GM23338 (cell line): ENCODE measurements at regions not wholly inside any gene's neighbourhood (a gene's known extent, or its start where the extent isn't known, plus 50 kb on each side); places are given as distances from the start of the nearest gene placed in this dataset.

Source experiments
- ATAC-seq: fragments of 200-7000 bp; cut with Tn5 transposase; 3 replicates; pipeline ENCODE4 v1.9.1; 2020
- DNase-seq: peaks from one replicate; pipeline ENCODE4 v3.0.0-alpha.2; 2015; ENCODE audit warnings: low spot score
- H2AFZ ChIP-seq: fragments of 200-600 bp; sonication (generic); 2 replicates; pipeline ENCODE4 v1.8.0; 2016; ENCODE audit warnings: antibody characterized with exemption, mild to moderate bottlenecking, moderate library complexity
- H3F3A ChIP-seq: fragments of 200-600 bp; sonication (generic); replicated peaks from 2 replicates; pipeline ENCODE4 v1.8.0; 2017; ENCODE audit warnings: antibody characterized with exemption, mixed run types, low read depth
- H3K27ac ChIP-seq: fragments of 200-600 bp; sonication (generic); 2 replicates; pipeline ENCODE4 v1.6.1; 2016; ENCODE audit warnings: low read depth
- H3K27me3 ChIP-seq: fragments of 200-600 bp; sonication (generic); 2 replicates; pipeline ENCODE4 v1.8.0; 2016; ENCODE audit warnings: mild to moderate bottlenecking, mixed run types, moderate library complexity; ENCODE audit not compliant: insufficient read depth
- H3K36me3 ChIP-seq: fragments of 200-600 bp; sonication (generic); 2 replicates; pipeline ENCODE4 v1.8.0; 2016; ENCODE audit warnings: mild to moderate bottlenecking; ENCODE audit not compliant: insufficient read depth
- H3K4me1 ChIP-seq: fragments of 200-600 bp; sonication (generic); 2 replicates; pipeline ENCODE4 v1.8.0; 2016; ENCODE audit warnings: mild to moderate bottlenecking, moderate library complexity; ENCODE audit not compliant: insufficient read depth
- H3K4me2 ChIP-seq: fragments of 200-600 bp; sonication (generic); 2 replicates; pipeline ENCODE4 v1.7.1; 2017; ENCODE audit warnings: mixed run types
- H3K4me3 ChIP-seq: fragments of 200-600 bp; sonication (generic); 2 replicates; pipeline ENCODE4 v1.6.1; 2016; ENCODE audit warnings: mixed run types
- H3K79me2 ChIP-seq: fragments of 200-600 bp; sonication (generic); replicated peaks from 2 replicates; pipeline ENCODE4 v1.8.0; 2017; ENCODE audit warnings: mild to moderate bottlenecking; ENCODE audit not compliant: insufficient read depth
- H3K9me2 ChIP-seq: fragments of 200-600 bp; sonication (generic); 2 replicates; pipeline ENCODE4 v1.8.0; 2017; ENCODE audit not compliant: insufficient read depth
- H4K20me1 ChIP-seq: fragments of 200-600 bp; sonication (generic); replicated peaks from 2 replicates; pipeline ENCODE4 v1.8.0; 2017; ENCODE audit warnings: mild to moderate bottlenecking; ENCODE audit not compliant: insufficient read depth
- H3K27ac Mint-ChIP-seq: 2 replicates; pipeline ENCODE4 v1.8.0; 2020; ENCODE audit warnings: inconsistent platforms, mild to moderate bottlenecking, moderate library complexity, mixed read lengths
- H3K27me3 Mint-ChIP-seq: 3 replicates; pipeline ENCODE4 v1.8.0; 2022; ENCODE audit warnings: low read depth, mild to moderate bottlenecking, moderate library complexity, mixed read lengths, inconsistent platforms; ENCODE audit not compliant: insufficient read depth, poor library complexity
- H3K36me3 Mint-ChIP-seq: 3 replicates; pipeline ENCODE4 v1.8.0; 2021; ENCODE audit warnings: low read depth, mild to moderate bottlenecking, inconsistent platforms, moderate library complexity, mixed read lengths
- H3K4me1 Mint-ChIP-seq: 3 replicates; pipeline ENCODE4 v1.8.0; 2020; ENCODE audit warnings: mild to moderate bottlenecking, inconsistent platforms, mixed read lengths
- H3K4me3 Mint-ChIP-seq: 3 replicates; pipeline ENCODE4 v1.8.0; 2021; ENCODE audit warnings: moderate library complexity, mild to moderate bottlenecking, inconsistent platforms, mixed read lengths
- H3K9me3 Mint-ChIP-seq: 3 replicates; pipeline ENCODE4 v1.8.0; 2020; ENCODE audit warnings: moderate library complexity, mild to moderate bottlenecking, inconsistent platforms, mixed read lengths
- CREB1 ChIP-seq: fragments of 250-450 bp; sonication (Bioruptor Pico); IDR thresholded peaks from 2 replicates; pipeline ENCODE4 v1.5.0; 2020; ENCODE audit warnings: low read depth, mild to moderate bottlenecking, moderate library complexity
- CTCF ChIP-seq, 2 experiments: fragments of 200-600 bp in 1 of 2; sonication (generic) in 1 of 2; conservative IDR thresholded peaks; 2 replicates each; pipeline versions ENCODE4 v1.5.1 to v1.6.1; 2016 to 2017; ENCODE audit warnings: antibody characterized with exemption in 2 of 2, low read depth in 2 of 2, mild to moderate bottlenecking in 2 of 2, moderate library complexity in 1 of 2
- ETS1 ChIP-seq: IDR thresholded peaks from 2 replicates; pipeline ENCODE4 v1.6.1; 2016; ENCODE audit warnings: antibody characterized with exemption
- EZH2 ChIP-seq: fragments of 200-600 bp; sonication (generic); IDR thresholded peaks from one replicate; pipeline ENCODE4 v1.8.0; 2017; ENCODE audit warnings: antibody characterized with exemption, mild to moderate bottlenecking, low read depth; ENCODE audit not compliant: unreplicated experiment
- EZH2phosphoT487 ChIP-seq: fragments of 200-600 bp; sonication (generic); IDR thresholded peaks from one replicate; pipeline ENCODE4 v1.8.1; 2018; ENCODE audit warnings: antibody characterized with exemption; ENCODE audit not compliant: unreplicated experiment
- JUNB ChIP-seq: IDR thresholded peaks from one replicate; pipeline ENCODE4 v1.6.1; 2016; ENCODE audit warnings: antibody characterized with exemption; ENCODE audit not compliant: unreplicated experiment
- NANOG ChIP-seq: IDR thresholded peaks from 2 replicates; pipeline ENCODE4 v1.6.1; 2016; ENCODE audit warnings: antibody characterized with exemption, borderline replicate concordance
- POLR2AphosphoS5 ChIP-seq: IDR thresholded peaks from 2 replicates; pipeline ENCODE4 v1.6.1; 2016; ENCODE audit warnings: antibody characterized with exemption, low read depth
- REST ChIP-seq: IDR thresholded peaks from one replicate; pipeline ENCODE4 v1.6.1; 2018; ENCODE audit warnings: antibody characterized with exemption; ENCODE audit not compliant: unreplicated experiment
- STAT1 ChIP-seq: IDR thresholded peaks from one replicate; pipeline ENCODE4 v1.6.1; 2016; ENCODE audit warnings: antibody characterized with exemption; ENCODE audit not compliant: unreplicated experiment
- ZNF114 ChIP-seq: fragments of 250-450 bp; sonication (Bioruptor Pico); IDR thresholded peaks from 2 replicates; pipeline ENCODE4 v1.5.0; 2020; ENCODE audit warnings: mild to moderate bottlenecking, moderate library complexity
- ZNF331 ChIP-seq: fragments of 250-450 bp; sonication (Bioruptor Pico); IDR thresholded peaks from 2 replicates; pipeline ENCODE4 v1.5.0; 2020; ENCODE audit warnings: low read depth, mild to moderate bottlenecking, moderate library complexity

GRCh38 chr18:46408334-46408987 lies 248.6 kb downstream of the LOXHD1 start:
- TF ChIP-seq JUNB (no peak), EZH2phosphoT487 (no peak), CTCF (conservative IDR thresholded peaks at IDR 0.05; ENCODE audit: low read depth in 2 of 2) (peak; percentile 70 to 76), POLR2AphosphoS5 (no peak), ETS1 (no peak), ZNF114 (no peak), STAT1 (no peak), EZH2 (no peak), CREB1 (CRISPR knock-in tag) (no peak)
- Histone ChIP-seq H3K9me2 (no peaks in the 10 kb centered on the region), H3K4me3 (no peak overlapping the region), H3K4me1 (peaks cover 24% of the 10 kb centered on the region), H3K79me2 (no peaks in the 10 kb centered on the region), H3F3A (no peaks in the 10 kb centered on the region), H2AFZ (no peak overlapping the region), H3K4me2 (no peak overlapping the region), H4K20me1 (no peaks in the 10 kb centered on the region), H3K27me3 (no peaks in the 10 kb centered on the region), H3K36me3 (no peaks in the 10 kb centered on the region), H3K27ac (no peak overlapping the region)
- peak; percentile 82 for DNase-seq
- Mint-ChIP-seq H3K9me3 (no peaks in the 10 kb centered on the region), H3K27ac (no peak overlapping the region), H3K4me3 (no peak overlapping the region), H3K27me3 (peaks cover 4% of the 10 kb centered on the region), H3K36me3 (no peaks in the 10 kb centered on the region), H3K4me1 (peaks cover 35% of the 10 kb centered on the region)
- ATAC-seq, result peak; percentile 80

- Histone ChIP-seq H3K27me3 (no peaks in the 10 kb centered on the region), H3K4me2 (peak overlapping the region; percentile 57; the same call in 1 of the 2 replicates), H3K36me3 (no peaks in the 10 kb centered on the region), H3K9me2 (no peaks in the 10 kb centered on the region), H4K20me1 (no peaks in the 10 kb centered on the region), H3F3A (no peaks in the 10 kb centered on the region), H3K27ac (no peak overlapping the region), H3K4me3 (no peak overlapping the region), H3K79me2 (no peaks in the 10 kb centered on the region), H2AFZ (no peak overlapping the region), H3K4me1 (peaks cover 37% of the 10 kb centered on the region)
- DNase-seq (no peak), ATAC-seq (no peak)
- Mint-ChIP-seq H3K27me3 (peaks cover 4% of the 10 kb centered on the region), H3K36me3 (no peaks in the 10 kb centered on the region), H3K9me3 (no peaks in the 10 kb centered on the region), H3K4me1 (peaks cover 55% of the 10 kb centered on the region), H3K27ac (no peak overlapping the region), H3K4me3 (no peak overlapping the region)
- TF ChIP-seq ZNF114 (no peak), EZH2 (no peak), ZNF331 (CRISPR knock-in tag) (no peak), NANOG (no peak), POLR2AphosphoS5 (no peak), ETS1 (no peak), REST (no peak)
Measured at GRCh38 chr18:46411191-46411828, 245.7 kb downstream of the LOXHD1 start.
